ENCODE measurements at regions not wholly inside any gene's neighbourhood (a gene's known extent, or its start where the extent isn't known, plus 50 kb on each side); places are given as distances from the start of the nearest gene placed in this dataset.
A peak's percentile ranks its signal among the peaks of the same experiment; 100 is the strongest.
"Not testable (repeated sequence)": the region's sequence is repeated elsewhere in the genome, so short reads cannot be mapped to it uniquely, and the experiment has no call there.

DNA sequence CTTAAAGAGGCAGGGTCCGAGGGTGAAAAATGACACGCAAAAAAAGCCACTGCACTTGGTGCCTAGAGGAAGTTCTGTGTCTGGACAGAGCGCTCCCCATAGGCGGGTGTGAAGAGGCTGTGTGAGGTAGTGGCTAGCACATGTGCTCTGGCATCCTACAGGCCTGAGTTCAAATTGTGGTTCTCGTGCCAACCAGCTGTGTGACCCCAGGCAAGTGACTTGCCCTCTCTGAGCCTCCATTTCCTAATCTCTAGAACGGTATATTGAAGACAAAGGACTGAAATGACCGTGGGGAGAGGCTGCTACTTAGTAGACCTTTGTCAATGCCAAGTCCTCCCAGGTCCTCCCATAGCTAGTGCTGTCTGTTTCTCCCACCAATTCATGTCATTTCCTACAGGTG is 79.1 kb upstream of the MYL10 start:
- DNase-seq (ENCODE audit: low read depth in 2 of 2) = no peak

DNA sequence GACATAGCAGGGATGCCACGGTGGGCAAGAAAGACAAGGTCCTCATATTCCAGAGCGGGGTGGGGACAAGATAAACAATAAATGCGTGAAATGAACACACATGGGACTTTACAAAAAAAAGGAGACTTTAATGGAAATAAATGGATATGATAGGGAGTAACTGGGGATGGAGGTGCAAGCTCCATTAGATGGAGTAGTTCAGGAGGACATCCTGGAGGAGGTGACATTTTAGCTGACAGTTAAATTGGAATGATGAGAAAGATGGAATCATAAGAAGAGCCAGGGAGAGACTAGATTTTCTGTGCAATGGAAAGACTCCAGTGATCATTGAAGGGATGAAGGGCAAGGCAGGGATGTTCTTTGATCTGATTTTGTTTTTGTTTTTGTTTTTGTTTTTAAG is 83.6 kb upstream of the MYL10 start:
- no peak for DNase-seq (ENCODE audit: low read depth in 2 of 2)

DNA sequence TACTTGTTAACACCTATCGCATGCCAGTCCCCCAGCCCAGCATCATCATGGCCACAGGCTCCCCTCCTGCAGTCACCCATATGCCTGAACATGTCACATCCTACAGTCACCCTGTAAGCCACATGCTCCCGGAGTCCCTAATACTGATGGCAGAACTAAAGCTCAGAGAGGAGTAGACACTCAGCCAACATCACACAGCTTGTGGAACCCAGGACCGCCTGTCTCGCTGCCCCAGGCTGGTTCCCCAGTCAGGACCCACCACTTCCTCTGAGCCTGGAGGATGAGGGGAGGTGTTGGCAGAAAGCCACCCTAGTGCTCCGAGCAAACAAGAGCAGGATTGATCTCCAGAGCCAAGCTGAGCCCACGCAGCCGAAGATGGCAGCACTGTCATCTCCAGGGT is 85.0 kb upstream of the MYL10 start:
- DNase-seq (ENCODE audit: low read depth in 2 of 2) = no peak

DNA sequence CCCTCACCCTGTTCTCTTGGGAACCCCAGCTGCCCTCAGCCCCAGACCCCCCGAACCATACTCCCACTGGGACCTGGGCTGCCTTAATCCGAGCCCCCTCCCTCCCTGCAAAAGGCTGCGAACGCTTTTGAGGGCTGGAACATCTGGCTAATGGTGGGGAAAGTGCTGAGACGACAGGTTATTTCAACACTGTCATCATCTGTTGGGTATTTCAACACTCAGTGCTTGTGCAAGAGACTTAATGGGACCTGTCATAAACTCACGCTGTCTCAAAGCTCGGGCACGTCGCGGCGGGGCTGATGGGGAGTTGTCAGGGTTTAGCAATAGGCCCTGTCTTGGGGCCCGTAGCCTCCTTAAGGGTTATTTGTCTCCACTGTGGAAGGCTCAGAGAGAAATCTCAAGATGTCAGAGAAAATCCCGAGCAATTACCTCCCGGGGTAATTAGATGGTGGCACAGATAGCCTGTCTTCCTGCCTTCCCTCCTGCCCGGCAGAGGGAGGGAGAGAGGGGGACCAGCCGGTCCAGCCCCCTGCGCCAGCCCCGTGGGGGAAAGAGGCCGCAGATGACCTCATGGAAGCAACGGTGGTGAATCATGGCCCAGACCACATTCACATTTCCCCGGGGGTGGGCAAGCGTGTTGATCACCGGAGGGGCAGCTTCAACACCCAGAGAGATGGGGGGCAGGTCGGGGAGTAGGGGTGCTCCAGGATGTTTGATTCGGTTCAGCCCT is 88.7 kb upstream of the MYL10 start:
- peak in 1 of 2 donors; percentile 47 for DNase-seq (ENCODE audit: low read depth in 2 of 2)

DNA sequence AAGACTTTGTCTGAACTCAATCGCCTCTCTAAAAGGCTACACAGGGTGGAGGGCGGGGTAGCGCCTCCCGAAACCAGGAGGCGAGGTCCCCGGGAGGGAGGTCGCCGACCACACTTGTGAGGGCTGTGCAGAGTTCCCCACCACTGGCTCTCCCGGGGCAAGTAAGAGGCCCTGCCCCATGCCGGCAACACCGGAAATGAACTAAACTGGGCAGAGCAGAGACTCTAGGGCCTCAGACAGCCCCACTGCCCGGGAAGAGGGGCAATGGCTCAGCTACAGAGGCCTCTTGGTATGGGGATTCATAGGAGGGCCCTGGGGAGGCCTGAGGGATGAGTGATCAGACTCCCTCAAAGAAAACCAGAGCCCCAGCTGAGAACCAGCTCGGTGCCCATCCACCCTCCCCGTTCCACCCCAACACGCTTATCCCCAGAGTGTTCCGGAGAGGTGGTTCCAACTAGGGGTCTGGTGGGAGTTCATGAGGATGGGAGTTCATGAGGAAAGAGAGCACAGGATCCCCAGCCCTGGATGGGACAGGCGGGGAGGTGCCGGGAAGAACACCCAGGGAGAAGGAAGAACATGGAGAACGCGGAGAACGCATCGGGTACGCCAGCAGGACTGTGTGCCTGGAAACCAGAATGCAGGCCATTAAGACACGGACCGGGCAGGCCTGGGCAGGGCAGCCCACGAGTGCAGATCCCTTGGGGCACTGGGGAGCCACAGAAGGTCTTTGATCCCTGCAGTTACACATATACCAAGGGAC is 89.4 kb upstream of the MYL10 start:
- no peak for DNase-seq (ENCODE audit: low read depth in 2 of 2)

DNA sequence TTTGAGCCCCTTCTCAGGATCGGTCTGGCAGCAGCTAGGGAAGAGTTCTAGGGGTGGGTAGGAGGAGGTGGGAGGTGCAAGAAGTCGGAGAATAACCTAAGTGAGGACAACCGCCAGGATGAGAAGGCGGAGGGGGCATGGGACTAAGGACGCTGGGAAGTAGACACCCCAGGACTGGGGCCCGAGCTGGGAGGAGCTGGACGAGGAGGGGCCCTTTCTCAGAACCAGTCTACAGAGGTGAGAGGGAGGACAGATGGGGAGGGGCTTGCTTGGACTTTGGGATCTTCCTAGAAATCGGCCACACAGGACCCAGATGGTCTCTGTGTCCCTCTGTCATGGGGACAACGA is 90.0 kb upstream of the MYL10 start:
- DNase-seq (ENCODE audit: low read depth in 2 of 2) = no peak

DNA sequence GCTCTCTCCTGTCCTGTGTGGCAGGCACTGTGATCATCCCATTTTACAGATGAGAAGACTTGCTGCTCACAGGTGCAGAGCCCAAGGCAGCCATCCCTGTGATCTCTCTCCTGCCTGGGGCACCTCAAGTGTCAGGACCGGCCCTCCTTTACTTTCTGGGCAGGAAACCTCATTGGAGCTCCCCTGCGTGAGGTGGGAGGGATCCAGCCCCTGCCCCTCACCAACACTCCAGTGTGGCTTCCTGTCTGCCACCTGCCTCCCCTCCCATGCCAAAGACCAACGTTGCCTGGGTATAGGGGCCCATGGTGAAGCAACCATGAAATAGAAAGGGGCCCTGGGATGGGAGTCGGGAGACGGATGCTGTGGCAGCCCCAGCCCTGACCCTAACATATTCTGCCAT is 91.2 kb upstream of the MYL10 start:
- no peak for DNase-seq (ENCODE audit: low read depth in 2 of 2)

DNA sequence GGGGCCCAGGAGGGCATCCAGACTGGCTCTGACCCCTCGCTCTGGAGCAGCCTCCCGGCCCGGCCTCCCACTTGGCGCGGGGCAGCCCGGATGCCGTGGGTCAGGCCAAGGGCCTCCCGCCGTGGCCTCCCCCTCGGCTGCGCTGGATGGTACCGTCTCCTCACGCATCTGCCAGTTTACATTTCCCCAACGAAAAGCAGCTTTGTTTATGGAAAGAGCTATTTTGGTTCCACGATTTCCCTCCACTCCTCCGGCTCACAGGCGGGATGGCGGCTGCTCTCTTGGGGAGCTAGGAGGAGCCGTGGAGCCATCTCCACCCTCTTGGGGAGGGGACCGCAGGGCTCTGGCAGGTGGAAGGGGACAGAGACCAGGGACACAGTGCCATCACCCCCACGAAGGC is 93.2 kb upstream of the MYL10 start:
- DNase-seq (ENCODE audit: low read depth in 2 of 2) = no peak

DNA sequence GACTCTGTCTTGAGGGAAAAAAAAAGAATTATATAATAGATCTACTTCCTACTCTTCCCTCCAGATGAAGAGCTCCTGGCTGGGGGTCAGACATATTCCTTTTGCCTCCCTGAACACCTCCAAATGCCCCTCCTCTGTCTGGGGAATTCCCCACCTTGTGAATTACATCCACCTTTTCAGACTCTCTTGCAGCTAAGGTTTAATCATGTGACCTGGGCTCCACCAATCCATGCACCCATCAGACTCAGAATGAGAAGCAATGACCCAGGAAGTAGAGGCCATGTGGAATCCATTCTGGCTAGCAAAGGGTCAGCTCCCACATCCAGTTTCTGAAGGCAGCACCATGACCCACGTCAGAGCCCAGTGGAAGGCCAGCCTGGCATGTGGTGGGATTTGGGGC is 93.6 kb upstream of the CUX1 start:
- DNase-seq (ENCODE audit: low read depth in 2 of 2) = no peak

DNA sequence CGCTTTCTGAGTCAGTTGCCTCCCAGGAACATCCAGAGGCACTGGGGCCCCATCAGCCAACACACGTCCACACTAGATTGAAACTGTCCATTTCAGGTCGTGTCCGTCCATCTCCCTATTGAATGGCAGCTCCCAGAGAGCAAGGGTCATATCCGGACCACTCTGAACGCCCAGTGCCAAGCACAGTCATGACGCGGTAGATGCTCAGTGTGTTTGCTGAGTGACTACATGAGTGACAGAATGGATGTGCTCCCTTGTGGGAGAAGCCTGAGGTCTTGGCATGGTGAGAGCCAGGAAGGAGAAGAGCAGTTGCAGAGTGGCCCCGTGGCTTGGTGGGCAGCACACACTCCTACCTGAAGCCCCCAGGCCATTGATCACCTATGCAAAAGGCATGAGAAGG is 92.5 kb upstream of the CUX1 start:
- DNase-seq (ENCODE audit: low read depth in 2 of 2) = no peak

DNA sequence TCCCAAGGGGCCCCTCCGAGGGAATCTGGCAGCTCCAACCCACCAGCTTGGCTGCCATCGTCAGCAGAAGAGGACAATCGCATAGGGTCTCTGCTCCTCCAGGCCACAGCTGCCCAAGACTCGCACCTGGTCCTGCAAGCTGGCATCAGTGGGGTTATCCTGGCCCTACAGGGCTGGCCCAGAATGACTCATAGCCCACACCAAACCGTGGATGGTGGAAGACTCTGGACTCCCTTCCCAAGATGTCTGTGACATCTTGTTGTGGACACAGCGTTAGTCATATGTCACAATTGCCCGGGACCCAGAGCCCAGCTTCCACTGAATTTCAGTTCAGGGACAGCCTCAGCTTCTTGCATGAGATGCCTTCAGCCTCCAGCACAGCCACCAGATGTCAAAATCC is 91.5 kb upstream of the CUX1 start:
- no peak for DNase-seq (ENCODE audit: low read depth in 2 of 2)

DNA sequence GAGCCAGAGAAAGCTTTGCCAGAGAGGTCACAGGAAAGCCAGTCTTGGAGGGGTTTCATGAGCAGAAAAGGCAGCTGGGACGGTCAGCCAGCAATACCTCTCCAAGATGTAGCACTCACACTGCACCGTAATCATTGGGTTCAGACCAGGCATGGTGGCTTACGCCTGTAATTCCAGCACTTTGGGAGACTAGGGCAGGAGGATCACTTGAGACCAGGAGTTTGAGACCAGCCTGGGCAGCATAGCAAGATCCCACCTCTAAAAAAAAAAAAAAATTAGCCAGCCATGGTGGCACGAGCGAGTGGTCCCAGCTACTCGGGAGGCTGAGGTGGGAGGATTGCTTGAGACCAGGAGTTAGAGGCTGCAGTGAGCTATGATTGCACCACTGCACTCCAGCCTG is 90.2 kb upstream of the CUX1 start:
- DNase-seq (ENCODE audit: low read depth in 2 of 2) = no peak

DNA sequence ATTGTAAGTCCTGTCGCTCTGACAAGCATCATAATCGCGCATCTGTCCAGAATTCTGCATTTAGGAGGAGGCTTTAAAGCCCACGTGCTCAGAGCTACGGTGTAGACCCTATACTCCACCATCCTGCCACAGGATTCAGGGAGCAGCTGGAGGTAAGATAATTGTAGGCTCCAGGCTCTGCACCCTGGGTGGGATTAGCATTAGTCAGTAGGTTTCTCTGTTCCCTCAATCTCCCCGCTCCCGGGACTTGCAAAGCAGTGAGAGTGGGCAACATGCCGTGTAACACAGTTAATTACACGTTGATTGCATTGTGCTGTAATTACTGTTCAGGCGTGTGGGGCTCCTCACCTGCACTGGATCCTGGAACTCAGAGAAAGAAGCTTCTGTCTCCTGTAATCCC is 89.3 kb upstream of the CUX1 start:
- DNase-seq (ENCODE audit: low read depth in 2 of 2) = no peak

DNA sequence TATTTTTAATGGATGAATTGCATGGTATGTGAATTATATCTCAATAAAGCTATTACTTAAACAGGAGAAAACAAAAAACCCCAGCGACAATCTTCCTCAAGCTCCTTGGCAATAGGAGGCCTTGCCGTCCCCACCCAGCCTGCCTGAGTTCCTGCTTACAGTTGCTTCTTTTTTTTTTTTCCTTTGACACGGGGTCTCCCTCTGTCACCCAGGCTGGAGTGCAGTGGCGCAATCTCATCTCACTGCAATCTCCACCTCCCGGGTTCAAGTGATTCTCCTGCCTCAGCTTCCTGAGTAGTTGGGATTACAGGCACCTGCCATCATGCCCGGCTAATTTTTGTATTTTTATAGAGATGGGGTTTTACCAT is 88.6 kb upstream of the CUX1 start:
- DNase-seq (ENCODE audit: low read depth in 2 of 2) = not testable (repeated sequence)

DNA sequence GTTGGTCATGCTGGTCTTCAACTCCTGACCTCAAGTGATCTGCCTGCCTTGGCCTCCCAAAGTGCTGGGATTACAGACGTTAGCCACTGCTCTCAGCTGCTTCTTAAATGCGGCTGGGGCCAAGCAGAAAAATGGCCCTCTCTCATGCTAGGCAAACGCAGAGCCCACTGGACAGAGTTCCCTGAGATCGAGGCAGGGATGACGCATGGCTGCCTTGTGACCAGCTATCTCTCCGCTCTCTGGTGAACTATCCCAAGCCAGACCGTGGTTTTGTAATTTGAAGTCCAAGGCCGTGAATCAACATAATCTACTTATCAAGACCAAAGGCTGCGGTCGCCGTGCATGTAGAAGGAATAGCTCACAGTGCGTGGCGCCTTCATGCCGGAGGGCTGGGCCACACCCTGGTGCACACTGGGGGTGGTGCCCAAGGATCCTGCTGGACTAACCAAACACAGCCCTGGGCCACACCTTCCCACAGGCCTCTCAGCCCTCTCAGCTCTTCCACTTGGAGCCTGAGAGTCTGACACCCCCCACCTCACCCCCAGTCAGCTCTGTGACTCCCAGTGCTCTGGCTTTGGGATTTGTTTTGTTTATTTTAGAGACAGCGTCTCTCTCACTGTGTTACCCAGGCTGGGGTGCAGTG is 88.1 kb upstream of the CUX1 start:
- DNase-seq (ENCODE audit: low read depth in 2 of 2) = no peak

DNA sequence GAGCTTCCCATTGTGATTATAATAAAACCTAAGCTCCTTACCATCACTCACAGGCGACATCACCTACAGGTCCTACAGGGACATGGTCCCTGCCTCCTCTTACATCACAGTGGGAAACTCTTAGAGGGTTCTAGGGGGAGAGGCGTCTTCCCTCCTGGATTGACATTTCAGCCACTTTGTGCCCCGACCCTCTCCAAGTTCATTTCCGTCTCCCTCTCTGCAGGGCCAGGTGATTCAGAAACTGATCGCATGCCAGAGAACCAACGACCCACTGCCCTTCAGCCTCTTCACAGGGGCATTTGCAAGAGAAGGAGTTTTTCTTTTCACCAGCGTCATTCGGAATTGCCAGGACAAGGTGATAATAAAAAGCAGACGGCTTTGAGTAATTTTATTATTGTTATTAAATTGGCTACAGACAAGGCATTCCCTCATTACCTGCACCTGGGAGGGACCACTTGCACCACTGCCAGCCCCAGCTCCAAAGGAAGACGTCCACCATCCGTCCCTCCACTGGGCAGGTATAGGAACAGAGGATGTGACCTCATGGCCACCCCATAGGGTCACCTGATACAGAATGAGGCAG is 85.8 kb upstream of the CUX1 start:
- DNase-seq (ENCODE audit: low read depth in 2 of 2) = no peak

DNA sequence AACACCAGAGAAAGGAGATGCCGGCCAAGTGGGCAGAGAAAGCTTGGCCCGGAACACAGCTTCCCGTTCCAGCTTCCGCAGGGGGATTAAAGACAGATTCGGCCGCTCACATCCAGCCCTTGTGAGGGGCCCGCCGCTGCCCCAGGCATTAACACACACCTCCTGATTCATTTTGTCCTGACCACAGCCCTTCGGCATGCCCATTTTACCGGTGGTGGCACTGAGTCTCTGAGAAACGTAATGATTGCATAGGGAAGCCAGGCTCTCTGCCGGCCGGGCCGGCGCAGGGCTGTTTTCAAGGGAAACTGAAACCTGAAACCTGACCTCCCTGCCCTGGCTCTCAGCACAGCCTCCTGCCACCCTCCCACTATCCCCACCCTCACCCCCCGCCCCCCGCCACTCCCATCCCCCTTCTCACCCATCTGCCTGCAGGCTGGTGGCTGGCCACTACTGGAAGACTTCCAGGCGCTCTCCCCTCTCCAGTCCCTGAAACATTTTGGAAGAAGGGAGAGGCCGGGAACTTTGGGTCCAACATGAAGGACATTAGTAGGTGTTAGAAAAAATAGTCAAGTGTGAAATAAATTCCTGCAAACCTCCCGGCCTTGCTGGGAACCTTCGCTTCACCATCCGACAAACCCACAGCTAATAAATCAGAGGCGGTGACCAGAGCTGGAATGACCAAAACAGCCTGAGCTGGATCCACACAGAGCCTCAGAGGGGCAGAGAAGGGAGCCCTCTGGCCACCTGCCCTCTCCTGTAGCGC is 83.5 kb upstream of the CUX1 start:
- peak; percentile 20 to 53 for DNase-seq (ENCODE audit: low read depth in 2 of 2)

DNA sequence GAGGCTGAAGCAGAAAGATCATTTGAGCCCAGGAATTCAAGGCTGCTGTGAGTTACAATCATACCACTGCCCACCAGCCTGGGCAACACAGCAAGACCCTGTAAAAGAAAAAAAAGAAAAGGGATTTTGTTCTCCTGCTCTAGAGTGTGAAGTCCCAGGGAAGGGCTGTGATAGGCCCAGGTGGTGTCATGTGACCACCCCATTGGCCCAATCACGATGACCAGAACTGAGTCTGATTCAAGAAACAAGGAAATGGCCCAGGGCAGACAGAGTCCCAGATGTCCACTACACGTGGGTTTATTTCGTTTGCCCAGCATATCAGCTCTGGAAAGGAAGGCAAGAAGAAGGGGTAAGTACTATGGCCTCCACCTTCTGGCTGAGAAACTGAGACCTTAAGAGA is 81.3 kb upstream of the CUX1 start:
- no peak for DNase-seq (ENCODE audit: low read depth in 2 of 2)

DNA sequence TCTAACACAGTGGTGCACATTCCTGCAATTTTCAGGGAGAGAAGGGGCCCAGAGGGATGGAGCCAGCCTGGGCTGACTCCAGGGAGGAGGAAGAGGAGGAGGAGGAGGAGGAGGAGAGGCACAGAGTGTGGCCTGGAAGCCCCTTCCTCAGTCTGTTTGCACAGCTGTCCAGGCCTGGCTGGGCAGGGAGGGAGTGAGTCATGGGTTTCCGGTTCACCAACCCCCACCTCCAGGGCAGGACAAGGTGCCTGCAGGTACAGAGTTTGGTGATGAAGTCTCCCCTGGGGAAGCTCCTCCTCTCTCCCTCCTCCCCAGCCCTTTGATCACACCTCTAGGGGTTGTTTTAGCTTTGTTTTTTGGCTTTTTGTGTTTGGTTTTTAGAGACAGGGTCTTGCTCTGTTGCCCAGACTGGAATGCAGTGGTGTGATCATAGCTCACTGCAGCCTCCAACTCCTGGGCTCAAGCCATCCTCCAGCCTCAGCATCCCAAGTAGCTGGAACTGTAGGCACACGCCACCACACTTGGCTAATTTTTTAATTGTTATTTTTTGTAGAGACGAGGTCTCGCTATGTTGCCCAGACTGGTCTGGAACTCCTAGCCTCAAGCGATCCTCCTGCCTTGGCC is 77.5 kb upstream of the CUX1 start:
- peak in 1 of 2 donors; percentile 37 for DNase-seq (ENCODE audit: low read depth in 2 of 2)

DNA sequence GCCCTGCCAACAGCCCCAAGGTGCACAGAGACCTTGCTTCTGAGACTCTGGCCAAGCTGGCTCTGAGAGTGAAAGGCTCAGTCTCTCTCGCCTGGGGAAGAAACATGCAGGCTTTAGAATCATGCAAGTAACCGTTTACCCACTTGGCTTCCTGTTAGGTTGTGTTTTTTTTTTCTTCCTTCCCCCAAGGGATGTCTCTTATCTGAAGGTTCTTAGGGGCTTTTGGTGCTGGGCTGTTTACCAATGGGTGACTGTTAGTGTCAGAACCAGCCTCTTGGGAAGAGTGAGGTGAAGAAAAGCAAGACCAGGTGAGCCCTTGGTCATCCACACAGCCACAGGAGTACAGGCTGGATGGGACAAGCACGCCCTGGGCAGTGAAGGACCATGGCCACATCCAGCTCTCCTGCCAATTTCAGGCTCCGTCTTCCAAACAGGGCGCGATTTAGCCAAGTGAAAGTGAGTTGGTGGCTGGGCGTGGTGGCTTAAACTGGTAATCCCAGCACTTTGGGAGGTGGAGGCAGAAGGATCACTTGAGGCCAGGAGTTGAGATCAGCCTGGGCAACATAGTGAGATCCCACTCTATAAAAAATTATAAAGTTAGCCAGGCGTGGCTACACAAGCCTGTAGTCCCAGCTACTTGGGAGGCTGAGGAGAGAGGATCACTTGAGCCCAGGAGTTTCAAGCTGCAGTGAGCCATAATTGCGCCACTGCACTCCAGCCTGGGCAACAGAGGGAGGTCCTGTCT is 76.3 kb upstream of the CUX1 start:
- DNase-seq (ENCODE audit: low read depth in 2 of 2) = no peak
